ENCODE measurements at regions not wholly inside any gene's neighbourhood (a gene's known extent, or its start where the extent isn't known, plus 50 kb on each side); places are given as distances from the start of the nearest gene placed in this dataset.

- TF ChIP-seq CTCF (IDR thresholded peaks at IDR 0.05) (no peak), POLR2A (IDR thresholded peaks at IDR 0.05) (no peak)
Measured at GRCh38 chr2:173451118-173451517, 96.4 kb downstream of the CDCA7 start.

Data from right lobe of liver (tissue), 4 donors.